ENCODE measurements at regions not wholly inside any gene's neighbourhood (a gene's known extent, or its start where the extent isn't known, plus 50 kb on each side); places are given as distances from the start of the nearest gene placed in this dataset.

DNA sequence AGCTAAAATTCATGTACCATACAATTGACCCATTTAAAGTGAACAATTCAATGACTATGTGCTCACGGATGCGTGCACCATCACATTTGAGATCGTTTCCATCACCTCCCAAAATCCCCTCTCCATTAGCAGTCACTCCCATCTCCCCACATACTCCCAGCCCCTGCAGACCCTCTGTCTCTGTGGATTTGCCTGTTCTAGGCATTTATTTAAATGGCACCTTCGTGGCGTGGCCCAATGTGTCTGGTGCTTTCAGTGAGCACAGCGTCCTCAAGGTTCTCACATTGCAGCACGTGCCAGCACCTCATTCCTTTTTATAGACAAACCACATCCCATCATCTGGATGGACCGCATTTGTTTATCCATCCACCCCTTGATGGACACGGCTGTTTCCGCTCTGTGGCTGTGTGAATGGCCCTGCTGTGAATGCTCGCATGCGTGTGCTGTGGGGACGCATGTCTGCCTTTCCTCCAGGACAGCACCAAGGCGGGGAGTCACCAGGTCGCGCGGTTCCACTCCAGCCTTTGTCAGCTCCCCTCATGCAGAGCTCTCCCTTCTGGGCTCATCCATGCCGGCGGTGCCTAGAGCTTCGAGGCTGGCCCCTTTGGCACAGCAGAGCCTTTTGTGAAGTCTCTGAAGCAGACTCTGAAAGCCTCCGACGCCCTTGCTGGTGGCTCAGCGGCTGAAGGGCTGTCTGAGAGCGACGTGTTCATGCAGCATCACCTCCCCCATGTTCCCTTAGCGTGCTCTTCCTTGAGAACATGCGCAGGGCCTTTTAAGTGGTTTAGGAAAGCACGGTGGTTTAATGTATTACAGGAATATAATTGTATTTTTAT lies 184.4 kb downstream of the KIF26A start:
- DNase-seq: no peak

DNA sequence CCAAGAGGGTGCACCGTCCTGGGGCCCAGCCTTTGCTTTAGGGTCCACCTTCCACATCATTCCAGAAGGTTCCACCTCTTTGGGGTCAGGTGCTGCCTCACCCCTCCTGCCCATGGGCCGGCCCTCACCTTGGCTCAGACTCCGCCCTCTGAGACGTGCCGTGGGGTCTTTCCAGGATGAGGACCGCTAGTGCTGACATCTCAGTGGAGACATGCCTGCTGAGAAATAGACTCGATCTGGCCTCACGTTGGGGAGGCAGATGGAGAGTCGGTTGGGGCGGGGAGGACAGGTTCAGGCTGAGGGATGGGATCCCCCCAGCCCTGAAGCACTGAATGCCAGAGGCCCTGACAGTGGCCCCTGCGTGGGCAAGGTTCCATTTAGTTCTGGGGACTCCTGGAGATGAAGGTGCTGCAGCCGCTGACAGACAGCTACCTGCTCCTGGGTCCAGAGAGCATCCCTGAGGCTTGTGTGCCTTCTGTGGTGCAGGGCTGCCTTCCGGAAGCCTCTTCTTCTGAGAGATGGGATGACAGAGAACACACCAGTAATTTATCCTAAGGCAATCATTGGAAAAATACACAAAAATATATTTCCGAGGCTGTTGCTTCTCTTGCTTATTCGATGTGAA lies 185.3 kb downstream of the KIF26A start:
- DNase-seq: no peak

DNA sequence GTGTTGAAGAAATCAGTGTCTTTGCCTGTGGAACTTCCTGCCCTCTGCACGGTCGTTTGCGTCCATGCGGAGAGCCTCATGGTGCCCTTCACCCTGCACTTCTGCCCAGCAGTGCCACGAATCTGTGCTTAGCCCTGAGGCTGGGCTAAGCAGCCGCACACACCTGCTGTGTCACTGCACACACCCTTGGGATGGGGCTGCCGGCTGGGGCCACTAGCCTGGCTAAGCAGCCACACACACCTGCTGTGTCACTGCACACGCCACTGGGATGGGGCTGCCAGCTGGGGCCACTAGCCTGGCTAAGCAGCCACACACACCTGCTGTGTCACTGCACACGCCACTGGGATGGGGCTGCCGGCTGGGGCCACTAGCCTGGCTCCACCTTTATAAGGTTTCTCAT lies 188.5 kb downstream of the KIF26A start:
- DNase-seq: no peak

DNA sequence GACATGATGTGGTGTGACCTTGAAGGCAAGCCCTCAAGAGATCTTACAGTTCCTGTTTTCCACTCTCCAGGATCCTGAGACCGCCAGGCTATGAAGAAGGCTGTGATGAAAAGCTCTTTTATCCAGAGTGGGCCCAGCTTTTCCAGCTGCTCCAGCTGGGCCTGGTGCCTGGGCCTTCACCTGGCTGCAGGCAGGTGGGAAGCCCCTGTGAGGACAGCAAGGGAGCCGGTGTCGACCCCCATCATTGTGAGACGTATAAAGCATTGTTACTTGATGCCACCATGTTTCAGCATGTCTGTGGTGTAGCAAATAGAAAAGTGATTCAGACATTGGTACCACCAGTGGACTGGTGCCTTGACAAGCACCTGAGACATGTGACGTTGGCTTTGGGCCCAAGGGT lies 190.2 kb downstream of the KIF26A start:
- DNase-seq: no peak

DNA sequence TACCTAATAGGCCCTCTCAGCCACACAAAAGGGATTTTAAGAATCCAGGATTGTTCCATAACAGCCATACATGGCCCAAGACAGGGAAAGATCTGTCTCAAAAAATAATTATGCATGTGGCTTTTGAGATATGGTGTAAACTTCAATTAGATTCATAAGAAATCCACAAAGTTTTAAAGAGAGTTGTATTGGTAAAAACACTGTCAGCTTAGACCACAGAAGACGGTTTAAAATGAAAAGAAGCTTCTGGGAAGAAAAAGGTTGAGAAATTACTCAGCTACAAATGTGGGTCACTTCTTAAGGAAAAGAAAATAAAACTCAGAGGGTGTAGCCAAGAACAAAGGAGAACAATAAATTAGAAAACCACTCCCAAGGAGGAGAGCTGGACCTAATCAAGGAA lies 191.4 kb downstream of the KIF26A start:
- no peak for DNase-seq

DNA sequence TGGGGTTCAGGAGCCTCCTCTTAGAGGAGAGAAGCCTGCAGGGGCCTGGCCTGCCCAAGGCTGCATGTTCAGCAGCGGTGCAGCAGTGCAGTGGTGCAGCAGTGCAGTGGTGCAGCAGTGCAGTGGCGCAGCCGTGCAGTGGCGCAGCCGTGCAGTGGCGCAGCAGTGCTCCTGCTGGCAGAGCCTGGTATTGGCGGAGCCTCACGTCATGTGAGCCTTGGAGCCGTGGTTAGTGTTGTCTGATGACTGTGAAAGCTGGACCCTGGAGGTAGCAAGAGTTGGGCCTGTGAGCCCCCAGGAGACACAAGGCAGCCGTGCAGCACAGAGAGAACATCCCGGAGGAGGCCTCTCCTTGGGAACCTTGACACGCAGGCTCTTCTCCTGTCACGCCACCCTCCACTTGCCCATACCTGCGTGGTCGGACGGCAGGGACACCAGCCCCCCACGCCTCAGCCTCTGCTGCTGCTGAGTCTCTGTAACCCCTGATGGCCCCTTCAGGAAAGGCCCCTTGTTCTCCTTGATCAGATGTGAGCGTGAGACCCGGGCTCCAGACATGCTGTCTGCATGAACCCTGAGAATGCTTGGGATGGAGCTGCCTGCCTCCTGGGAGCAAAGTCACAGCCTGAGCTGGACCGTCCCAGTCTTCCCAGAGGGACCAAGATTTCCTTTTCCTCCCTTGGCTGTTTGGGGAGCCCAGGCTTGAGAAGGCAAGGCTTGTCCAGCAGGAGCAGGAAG lies 193.7 kb downstream of the KIF26A start:
- no peak for DNase-seq

DNA sequence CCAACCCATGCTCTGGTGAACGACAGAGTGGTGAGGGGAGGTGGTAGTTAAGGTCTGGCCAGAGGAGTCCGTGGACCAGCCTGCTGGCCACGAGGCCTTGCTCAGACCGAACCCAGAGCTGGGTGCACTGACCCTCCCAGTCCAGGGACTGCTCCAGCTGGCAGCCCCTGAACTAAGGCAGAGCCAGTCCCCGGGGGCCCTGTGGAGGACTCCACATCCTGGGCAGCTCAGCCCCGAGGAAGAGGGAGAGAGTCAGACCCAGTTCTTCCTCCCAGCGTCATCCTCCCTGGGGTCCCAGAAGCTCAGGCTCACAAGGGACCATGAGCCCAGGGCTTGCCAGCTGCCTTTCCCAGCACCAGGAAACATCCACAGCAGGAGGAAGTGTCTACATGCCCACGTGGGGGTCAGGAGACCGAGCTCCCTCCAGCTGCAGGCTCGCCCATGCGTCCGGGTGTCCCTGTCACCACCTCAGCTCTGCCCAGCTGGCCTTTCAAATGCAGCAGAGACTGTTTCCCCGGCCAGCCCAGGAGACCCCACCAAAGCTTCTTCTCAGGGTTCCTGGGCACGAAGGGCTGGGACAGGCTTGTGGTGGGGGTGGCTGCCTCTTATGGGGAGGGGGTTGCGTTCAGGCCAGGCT lies 194.4 kb downstream of the KIF26A start:
- DNase-seq: no peak

DNA sequence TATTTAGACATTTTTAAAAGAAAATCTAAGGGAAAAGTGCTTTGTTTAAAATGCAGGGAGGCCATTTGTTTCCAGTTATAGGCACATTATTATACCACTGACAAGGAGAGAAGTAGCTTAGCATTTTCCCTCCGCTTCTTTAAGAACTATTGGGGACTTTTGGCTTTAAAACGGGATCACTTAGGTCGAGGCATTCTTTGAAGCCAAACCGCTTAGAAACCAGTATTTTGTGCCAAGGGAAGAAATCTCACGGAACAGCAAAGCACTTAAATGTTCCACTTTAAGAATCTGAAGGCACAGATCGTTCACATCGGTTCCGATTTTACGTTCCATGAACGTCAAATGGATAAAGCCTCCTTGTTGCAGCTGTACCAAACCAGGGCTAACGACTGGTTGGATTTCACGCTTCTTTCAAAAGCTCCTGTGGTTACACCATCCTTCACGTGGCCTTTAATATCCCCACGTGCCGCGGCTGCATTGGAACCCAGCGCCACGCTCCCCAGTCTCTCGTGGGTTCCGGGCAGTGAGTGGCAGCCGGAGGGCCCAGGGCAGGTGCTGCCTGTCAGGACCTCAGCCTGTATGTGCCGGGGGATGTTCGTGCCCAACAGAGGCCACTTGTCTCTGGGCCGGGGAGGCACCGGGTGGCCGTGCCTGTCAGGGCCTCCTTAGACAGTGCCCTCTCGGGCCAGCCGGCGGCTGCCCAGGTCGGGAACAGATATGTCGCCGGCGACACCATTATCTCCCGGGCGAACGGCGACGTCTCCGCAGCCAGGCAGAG lies 195.4 kb downstream of the KIF26A start:
- no peak for DNase-seq

DNA sequence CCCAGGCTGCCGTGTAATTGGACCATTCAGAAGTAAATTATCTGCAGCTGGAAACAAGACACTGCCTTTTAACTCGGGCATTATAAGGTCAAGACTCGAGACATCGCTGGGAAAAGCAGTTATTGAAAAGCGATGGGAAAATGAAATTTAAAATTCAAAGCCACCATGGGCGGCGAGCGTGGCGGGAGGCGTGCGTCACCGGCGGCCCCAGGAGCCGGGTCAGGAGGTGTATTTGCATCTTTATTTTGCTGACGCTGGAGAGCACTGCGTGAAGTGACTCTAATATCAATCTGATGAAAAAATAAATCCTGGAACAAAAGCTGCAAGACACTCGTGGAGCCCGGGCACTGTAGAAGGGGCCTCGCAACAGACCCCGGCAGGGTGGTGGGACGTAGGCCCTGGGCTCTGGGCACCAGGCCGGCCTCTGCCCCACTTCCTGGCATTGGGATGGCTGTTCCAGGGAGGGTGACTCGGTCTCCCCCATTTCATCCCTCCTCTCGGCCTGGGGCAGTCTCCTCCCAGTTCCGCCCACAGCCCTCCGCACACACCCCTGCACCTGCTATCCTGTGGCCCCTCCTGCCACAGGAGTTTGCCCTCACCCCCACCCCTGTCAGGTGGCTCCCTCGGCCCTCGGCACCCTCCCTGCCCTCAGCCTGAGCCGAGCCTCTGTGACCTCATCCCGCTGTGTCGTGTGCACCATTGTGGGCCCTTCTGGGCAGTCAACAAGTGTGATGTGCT lies 196.2 kb downstream of the KIF26A start:
- DNase-seq: no peak

DNA sequence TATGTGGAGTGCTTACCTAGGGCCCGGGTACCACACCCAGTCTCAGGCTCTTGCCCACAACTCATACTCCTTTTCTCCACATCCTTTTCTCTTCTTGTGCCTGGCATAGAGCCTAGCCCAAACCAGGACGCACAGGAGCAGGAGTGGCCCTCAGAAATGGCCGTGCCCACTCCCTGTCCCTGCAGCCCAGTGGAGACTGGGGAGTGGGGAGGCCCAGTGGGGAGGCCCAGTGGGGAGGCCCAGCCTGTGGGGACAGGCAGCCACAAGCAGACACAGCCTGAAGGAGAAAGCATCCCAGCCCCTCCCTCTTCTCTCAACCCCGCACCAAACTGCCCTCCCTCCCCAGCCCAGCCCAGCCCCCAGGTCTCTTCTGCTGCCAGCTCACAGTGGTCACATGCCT lies 196.8 kb downstream of the KIF26A start:
- DNase-seq: no peak

DNA sequence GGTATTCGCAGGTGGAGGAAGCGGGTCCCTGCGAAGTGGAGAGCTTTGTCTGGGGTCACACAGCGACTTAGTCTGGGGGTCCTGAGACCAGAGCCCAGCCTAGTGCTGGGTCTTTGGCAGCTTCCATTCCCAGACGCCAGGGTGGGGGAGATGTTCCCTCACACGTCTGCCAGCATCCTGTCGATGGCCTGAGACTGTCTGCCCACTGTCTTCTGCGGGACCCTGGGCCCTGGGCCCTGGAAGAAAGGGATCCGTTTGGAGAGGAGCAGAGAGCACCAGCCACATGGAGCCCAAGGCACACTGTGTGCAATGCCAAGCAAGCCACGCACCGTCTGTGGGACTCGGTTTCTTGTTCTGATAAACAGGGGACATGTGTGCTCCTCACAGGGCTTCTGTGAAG lies 197.2 kb downstream of the KIF26A start:
- DNase-seq: no peak

DNA sequence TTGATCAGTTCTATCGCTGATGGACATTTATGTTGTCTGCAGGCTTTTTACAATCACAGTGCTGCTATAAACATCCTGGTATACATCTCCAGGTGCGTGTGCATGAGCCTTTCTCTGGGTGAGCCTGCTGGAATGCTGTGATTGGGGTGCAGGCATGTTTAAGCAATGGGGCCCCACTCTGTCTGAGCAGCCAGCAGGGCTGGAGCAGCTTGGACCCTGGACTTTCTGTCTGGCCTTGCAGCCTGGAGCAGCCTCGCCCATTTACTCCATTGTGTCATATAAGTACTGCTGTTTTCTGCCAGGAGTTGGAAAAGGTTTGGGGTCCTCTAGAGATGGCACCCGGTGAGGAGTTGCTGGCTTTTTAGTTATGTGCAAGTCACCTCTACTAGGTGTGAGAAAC lies 199.0 kb downstream of the KIF26A start:
- DNase-seq: no peak

DNA sequence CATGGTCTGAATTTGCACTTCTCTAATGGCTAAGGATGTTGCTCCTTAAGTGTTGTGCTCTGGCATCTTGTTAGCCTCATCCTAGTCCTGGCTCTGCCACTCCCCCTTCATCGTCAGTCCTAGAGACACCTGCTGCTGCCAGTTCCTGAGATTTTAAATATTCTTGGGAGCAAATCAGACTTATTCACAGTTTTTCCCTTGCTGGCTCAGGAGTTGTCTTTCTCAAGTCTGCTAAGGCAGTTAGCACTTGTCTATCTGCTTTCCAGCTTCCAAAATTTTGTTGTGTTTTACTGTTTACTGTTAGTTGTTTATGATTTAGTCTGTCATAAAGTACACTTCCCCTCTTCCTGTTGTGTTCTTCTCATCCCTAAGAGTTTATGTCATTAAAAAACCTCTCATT lies 201.0 kb downstream of the KIF26A start:
- DNase-seq: no peak

DNA sequence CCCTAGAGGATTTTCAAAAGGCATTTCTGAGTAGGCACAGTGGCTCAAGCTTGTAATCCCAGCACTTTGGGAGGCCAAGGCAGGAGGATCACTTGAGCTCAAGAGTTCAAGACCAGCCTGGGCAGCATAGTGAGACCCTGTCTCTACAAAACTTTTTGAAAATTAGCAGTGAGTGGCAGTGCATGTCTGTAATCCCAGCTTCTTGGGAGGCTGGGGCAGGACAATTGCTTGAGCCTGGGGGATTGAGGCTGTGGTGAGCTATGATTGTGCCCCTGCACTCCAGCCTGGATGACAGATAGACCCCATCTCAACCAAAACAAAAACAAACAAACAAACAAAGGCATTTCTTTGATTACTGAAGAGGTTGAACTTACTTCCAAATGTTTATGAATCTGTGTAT lies 201.4 kb downstream of the KIF26A start:
- no peak for DNase-seq

DNA sequence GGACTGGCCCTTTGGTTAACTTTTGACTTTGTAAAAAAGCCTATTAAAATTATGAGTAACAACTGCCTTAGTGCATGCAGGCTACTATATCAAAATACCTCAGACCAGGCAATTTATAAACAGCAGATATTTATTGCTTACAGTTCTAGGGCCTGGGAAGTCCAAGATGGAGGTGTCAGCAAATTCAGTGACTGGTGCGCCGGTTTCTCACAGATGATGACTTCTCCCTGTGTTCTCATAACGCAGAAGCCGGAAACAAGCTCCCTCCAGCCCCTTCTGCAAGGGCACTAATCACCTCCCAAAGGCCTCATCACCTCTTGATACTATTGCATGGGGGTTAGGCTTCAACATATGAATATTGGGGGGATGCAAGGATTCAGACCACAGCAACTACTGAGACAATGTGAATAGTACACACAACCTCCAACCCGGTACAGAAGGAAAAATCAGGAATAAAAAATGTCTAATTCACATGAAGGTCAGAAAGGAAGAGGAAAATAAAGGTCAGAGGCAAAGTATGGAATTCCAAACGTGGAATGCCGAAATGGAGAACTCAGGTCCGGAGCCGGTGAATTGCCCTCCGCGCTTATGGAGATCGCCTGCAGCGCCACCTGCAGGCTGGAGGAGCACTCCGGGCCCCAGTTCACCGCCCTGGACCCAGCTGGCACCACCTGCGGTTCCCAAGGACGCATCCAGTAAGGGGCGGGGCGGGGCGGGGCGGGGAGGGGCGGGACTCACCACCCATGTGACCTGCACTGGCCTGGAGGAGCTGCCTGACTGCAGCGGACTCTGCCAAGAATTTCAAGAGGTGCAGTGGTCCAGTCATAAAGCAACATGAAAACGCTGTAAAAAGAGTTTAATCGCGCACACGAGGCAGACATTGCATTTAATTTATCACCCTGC lies 203.4 kb downstream of the KIF26A start:
- DNase-seq: no peak

DNA sequence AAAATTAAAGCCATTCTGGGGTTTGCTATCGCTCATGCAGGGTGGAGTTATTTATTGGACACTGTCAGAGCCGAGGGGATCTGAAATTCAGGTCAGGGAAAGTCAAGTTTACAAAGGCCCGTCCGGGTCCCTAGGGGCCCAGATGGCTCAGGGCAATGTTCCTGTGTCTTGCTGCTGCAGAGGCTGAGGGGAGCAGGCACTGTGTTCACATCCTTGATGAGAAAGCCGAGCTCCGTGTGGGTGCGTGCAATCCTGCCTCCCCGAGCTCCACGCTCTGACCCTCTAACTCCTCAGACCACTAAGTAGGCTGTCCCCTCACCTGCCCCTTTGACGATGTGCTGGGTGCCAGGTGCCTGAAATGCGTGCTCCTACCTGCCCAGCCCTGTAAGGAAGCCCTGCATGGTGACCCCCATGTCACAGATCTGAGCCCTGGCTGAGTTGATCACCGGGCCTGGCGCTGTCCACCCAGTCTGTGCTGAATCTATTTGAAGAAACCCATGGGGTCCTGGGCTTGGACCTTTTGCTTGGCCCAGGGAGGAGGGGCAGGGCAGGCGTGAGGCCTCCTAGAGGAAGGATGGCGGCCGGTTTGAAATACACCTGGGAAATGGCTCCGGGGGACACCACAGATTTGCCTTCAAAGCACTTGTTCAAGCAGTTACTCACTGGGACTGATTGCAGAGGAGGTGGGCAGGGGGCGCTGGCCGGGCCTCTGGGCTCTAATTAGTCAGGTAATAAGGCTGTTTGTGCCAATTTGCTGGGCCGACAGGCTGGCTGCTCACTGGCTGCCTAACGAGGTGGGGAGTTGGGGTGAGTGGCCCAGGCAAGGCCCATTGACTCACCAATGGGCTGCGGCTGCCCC lies 204.3 kb downstream of the KIF26A start:
- no peak for DNase-seq

DNA sequence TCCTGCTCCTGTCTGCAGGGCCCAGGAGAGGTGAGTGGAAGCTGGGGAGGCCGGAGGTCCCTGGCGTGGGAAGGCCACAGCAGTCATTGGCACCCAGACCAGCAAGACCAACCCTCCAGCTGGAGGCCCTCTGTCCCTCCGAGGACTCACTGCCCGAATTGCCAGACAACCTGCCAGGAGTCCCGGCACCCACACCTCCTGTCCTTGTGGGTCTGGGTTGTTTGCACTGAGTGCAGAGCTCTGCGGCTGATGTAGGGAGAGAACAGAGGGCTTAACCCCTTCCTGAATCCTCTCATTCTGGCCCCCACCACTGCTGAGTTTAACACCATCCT lies 204.9 kb downstream of the KIF26A start:
- no peak for DNase-seq

DNA sequence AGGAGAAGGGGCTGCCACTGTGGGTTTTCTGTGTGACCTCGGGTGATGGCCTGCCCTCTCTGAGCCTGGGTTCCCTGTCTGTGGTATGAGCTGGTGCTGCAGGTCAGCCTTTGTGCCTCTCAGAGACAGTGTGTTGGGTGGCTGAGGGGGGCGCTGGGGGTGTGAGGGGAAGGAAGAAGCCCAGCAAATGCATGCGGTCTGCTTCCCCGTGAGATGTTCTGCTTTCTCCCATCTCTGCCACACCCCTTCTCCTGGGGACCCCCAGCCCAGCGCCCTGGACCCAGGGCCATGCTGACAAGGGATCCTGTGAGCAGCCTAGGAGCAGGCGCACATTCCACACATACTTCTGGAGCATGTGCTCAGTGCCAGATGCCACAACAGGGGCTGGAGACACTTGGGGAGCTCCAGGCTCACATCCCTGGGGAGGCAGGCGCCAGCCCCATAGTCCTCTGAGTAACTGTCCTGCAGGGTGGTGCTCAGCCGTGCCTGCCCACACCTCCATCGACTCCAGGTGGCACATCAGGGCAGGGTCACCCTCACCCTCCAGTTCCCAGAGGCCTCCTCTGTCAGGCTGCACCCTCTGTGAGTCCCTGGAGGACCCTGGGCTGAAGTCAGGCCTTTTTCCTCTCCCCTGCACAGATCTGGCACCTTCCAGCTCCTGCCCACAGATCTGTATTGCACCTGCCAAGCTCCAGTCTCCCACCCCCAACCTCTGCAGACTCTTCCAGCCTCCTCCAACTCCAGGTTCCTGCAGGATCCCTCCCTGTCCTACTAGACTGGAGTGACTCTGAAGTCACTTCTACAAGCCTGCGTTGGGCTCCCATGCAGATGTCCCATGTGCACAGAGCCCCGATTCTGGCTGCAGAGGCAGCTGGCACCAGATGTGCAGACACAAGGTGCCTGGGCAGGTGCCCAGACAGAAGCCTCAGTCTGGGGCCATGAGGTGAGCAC lies 205.6 kb downstream of the KIF26A start:
- no peak for DNase-seq

Data from KG1 (cell line).